ENCODE measurements at regions not wholly inside any gene's neighbourhood (a gene's known extent, or its start where the extent isn't known, plus 50 kb on each side); places are given as distances from the start of the nearest gene placed in this dataset.

GRCh38 chr11:97463891-97464290 lies 1074.1 kb downstream of the JRKL start:
- in situ Hi-C loops (cut with MboI; ENCODE audit: low pct_ligation_motif_present in 1 of 4, low pct_unique_long_range_greater_than_20kb in 1 of 4, low sequenced_read_pairs in 3 of 4), result no loop called here
- no peak overlapping the region for H3K27ac ChIP-seq
- no peak for TF ChIP-seq POLR2A (IDR thresholded peaks at IDR 0.05)
- TF ChIP-seq EP300 (IDR thresholded peaks at IDR 0.05; ENCODE audit: low read depth), result no peak
- no peak for TF ChIP-seq POLR2AphosphoS5 (IDR thresholded peaks at IDR 0.05)
- TF ChIP-seq, protein P1, sequence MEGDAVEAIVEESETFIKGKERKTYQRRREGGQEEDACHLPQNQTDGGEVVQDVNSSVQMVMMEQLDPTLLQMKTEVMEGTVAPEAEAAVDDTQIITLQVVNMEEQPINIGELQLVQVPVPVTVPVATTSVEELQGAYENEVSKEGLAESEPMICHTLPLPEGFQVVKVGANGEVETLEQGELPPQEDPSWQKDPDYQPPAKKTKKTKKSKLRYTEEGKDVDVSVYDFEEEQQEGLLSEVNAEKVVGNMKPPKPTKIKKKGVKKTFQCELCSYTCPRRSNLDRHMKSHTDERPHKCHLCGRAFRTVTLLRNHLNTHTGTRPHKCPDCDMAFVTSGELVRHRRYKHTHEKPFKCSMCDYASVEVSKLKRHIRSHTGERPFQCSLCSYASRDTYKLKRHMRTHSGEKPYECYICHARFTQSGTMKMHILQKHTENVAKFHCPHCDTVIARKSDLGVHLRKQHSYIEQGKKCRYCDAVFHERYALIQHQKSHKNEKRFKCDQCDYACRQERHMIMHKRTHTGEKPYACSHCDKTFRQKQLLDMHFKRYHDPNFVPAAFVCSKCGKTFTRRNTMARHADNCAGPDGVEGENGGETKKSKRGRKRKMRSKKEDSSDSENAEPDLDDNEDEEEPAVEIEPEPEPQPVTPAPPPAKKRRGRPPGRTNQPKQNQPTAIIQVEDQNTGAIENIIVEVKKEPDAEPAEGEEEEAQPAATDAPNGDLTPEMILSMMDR (IDR thresholded peaks at IDR 0.05), result no peak

GRCh38 chr11:97471480-97471879 lies 1081.7 kb downstream of the JRKL start:
- Histone ChIP-seq H3K4me3 (no peak overlapping the region), H3K27ac (no peak overlapping the region), H3K27me3 (no peaks in the 10 kb centered on the region), H3K9me3 (peaks cover 23% of the 10 kb centered on the region in 2 donors), H3K4me1 (no peaks in the 10 kb centered on the region), H3K36me3 (no peaks in the 10 kb centered on the region)
- intact Hi-C loops (cut with DNase I; ENCODE audit: low total_unique reads) (no loop called here), in situ Hi-C loops (cut with MboI; ENCODE audit: low pct_ligation_motif_present in 1 of 4, low pct_unique_long_range_greater_than_20kb in 1 of 4, low sequenced_read_pairs in 3 of 4) (no loop called here)
- DNase-seq, result no peak
- TF ChIP-seq POLR2A (IDR thresholded peaks at IDR 0.05), result no peak
- 63% methylated on average over 1 of the region's 1 CpG; no CpG with 5 or more reads in 1 of the 2 donors for WGBS, 2 donors (ENCODE audit: low coverage in 1 of 2)

More at GRCh38 chr11:97463891-97464290, 1074.1 kb downstream of the JRKL start:
- Histone ChIP-seq H3K36me3 (no peaks in the 10 kb centered on the region), H3K27me3 (no peaks in the 10 kb centered on the region), H3K4me3 (no peak overlapping the region), H3K9me3 (no peaks in the 10 kb centered on the region), H3K4me1 (no peaks in the 10 kb centered on the region)
- intact Hi-C loops (cut with DNase I; ENCODE audit: low total_unique reads), result no loop called here
- 22% methylated on average over 1 of the region's 1 CpG; no CpG with 5 or more reads in 1 of the 2 donors for WGBS, 2 donors (ENCODE audit: low coverage in 1 of 2)
- no peak for DNase-seq

GRCh38 chr11:97487387-97487786 lies 1097.6 kb downstream of the JRKL start:
- H3K4me1 ChIP-seq, result no peaks in the 10 kb centered on the region
- no peak for DNase-seq
- H3K4me3 ChIP-seq, result no peak overlapping the region
- H3K36me3 ChIP-seq, result no peaks in the 10 kb centered on the region
- no peak overlapping the region for H3K27ac ChIP-seq
- H3K9me3 ChIP-seq, result no peaks in the 10 kb centered on the region
- H3K27me3 ChIP-seq, result no peaks in the 10 kb centered on the region
- WGBS, 2 donors (ENCODE audit: low coverage in 1 of 2), result 57 to 59% methylated on average over 3 of the region's 3 CpGs
- intact Hi-C loops (cut with DNase I; ENCODE audit: low total_unique reads), result no loop called here
- in situ Hi-C loops (cut with MboI; ENCODE audit: low pct_ligation_motif_present in 1 of 4, low pct_unique_long_range_greater_than_20kb in 1 of 4, low sequenced_read_pairs in 3 of 4), result no loop called here
- TF ChIP-seq POLR2A (IDR thresholded peaks at IDR 0.05) (no peak), POLR2AphosphoS5 (IDR thresholded peaks at IDR 0.05) (no peak), EP300 (IDR thresholded peaks at IDR 0.05; ENCODE audit: low read depth) (no peak)
- TF ChIP-seq, protein P1 (IDR thresholded peaks at IDR 0.05), result no peak

DNA sequence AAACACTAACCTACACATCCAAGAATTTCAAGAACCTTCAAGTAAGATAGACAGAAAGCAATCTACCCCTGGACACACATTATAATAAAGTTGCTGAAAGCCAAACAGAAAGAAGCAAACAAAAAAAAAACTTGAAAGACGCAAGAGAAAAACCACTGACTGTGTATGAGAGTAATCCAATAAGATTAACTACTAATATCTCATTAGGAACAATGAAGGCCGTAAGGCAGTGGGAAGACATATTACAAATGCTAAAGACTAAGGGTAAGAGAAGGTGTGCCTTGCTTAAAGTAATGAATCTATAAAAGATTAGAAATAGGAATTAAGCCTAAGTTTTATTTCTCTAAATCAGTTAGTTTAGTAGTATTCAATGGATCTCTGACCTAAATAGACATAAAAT lies 1109.1 kb downstream of the JRKL start:
- in situ Hi-C loops (cut with MboI; ENCODE audit: low pct_ligation_motif_present in 1 of 4, low pct_unique_long_range_greater_than_20kb in 1 of 4, low sequenced_read_pairs in 3 of 4), result no loop called here
- no peaks in the 10 kb centered on the region for H3K4me1 ChIP-seq
- no peak overlapping the region for H3K27ac ChIP-seq
- H3K4me3 ChIP-seq, result no peak overlapping the region
- DNase-seq, result no peak
- 83 to 93% methylated on average over 2 of the region's 2 CpGs for WGBS, 2 donors (ENCODE audit: low coverage in 1 of 2)
- H3K36me3 ChIP-seq, result no peaks in the 10 kb centered on the region
- no peaks in the 10 kb centered on the region for H3K9me3 ChIP-seq
- TF ChIP-seq EP300 (IDR thresholded peaks at IDR 0.05; ENCODE audit: low read depth) (no peak), POLR2AphosphoS5 (IDR thresholded peaks at IDR 0.05) (no peak), POLR2A (IDR thresholded peaks at IDR 0.05) (no peak)
- TF ChIP-seq, protein P1 (IDR thresholded peaks at IDR 0.05), result no peak
- no peaks in the 10 kb centered on the region for H3K27me3 ChIP-seq
- intact Hi-C loops (cut with DNase I; ENCODE audit: low total_unique reads), result no loop called here

GRCh38 chr11:97502201-97502600 lies 1112.4 kb downstream of the JRKL start:
- in situ Hi-C loops (cut with MboI; ENCODE audit: low pct_ligation_motif_present in 1 of 4, low pct_unique_long_range_greater_than_20kb in 1 of 4, low sequenced_read_pairs in 3 of 4) (no loop called here), intact Hi-C loops (cut with DNase I; ENCODE audit: low total_unique reads) (no loop called here)
- DNase-seq, result no peak
- H3K9me3 ChIP-seq, result no peaks in the 10 kb centered on the region
- no peak for TF ChIP-seq POLR2AphosphoS5 (IDR thresholded peaks at IDR 0.05)
- TF ChIP-seq, protein P1 (IDR thresholded peaks at IDR 0.05), result no peak
- no peak for TF ChIP-seq EP300 (IDR thresholded peaks at IDR 0.05; ENCODE audit: low read depth)
- no peak for TF ChIP-seq POLR2A (IDR thresholded peaks at IDR 0.05)
- 76 to 89% methylated on average over 1 of the region's 1 CpG for WGBS, 2 donors (ENCODE audit: low coverage in 1 of 2)
- no peak overlapping the region for H3K4me3 ChIP-seq
- no peak overlapping the region for H3K27ac ChIP-seq
- H3K27me3 ChIP-seq, result no peaks in the 10 kb centered on the region
- H3K4me1 ChIP-seq, result no peaks in the 10 kb centered on the region
- no peaks in the 10 kb centered on the region for H3K36me3 ChIP-seq
